Stomach (tissue), 4 donors: ENCODE measurements at regions not wholly inside any gene's neighbourhood (a gene's known extent, or its start where the extent isn't known, plus 50 kb on each side); places are given as distances from the start of the nearest gene placed in this dataset.

Experiments used
- POLR2AphosphoS5 ChIP-seq, 3 donors: sonication (generic); formaldehyde crosslinking; IDR thresholded peaks; one replicate each; pipeline ENCODE4 v1.6.1; 2016; ENCODE audit warnings: antibody characterized with exemption in 3 of 3
- TF ChIP-seq, protein P1 (sequence below), 7 experiments: fragments of 450-650 bp in 4 of 7; fragments of 200-600 bp in 3 of 7; sonication (generic) in 3 of 7; IDR thresholded peaks; one replicate each; pipeline ENCODE4 v1.5.1; 2016 to 2019; ENCODE audit warnings: antibody characterized with exemption in 7 of 7, control low read depth in 2 of 7, mild to moderate bottlenecking in 1 of 7

- TF ChIP-seq, protein P1, sequence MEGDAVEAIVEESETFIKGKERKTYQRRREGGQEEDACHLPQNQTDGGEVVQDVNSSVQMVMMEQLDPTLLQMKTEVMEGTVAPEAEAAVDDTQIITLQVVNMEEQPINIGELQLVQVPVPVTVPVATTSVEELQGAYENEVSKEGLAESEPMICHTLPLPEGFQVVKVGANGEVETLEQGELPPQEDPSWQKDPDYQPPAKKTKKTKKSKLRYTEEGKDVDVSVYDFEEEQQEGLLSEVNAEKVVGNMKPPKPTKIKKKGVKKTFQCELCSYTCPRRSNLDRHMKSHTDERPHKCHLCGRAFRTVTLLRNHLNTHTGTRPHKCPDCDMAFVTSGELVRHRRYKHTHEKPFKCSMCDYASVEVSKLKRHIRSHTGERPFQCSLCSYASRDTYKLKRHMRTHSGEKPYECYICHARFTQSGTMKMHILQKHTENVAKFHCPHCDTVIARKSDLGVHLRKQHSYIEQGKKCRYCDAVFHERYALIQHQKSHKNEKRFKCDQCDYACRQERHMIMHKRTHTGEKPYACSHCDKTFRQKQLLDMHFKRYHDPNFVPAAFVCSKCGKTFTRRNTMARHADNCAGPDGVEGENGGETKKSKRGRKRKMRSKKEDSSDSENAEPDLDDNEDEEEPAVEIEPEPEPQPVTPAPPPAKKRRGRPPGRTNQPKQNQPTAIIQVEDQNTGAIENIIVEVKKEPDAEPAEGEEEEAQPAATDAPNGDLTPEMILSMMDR (IDR thresholded peaks at IDR 0.05) = no peak
- TF ChIP-seq POLR2AphosphoS5 (IDR thresholded peaks at IDR 0.05) = no peak
Observed at GRCh38 chr3:28980631-28981030, 300.2 kb upstream of the RBMS3 start.
